ENCODE measurements at regions not wholly inside any gene's neighbourhood (a gene's known extent, or its start where the extent isn't known, plus 50 kb on each side); places are given as distances from the start of the nearest gene placed in this dataset.
"Not testable (repeated sequence)": the region's sequence is repeated elsewhere in the genome, so short reads cannot be mapped to it uniquely, and the experiment has no call there.

DNA sequence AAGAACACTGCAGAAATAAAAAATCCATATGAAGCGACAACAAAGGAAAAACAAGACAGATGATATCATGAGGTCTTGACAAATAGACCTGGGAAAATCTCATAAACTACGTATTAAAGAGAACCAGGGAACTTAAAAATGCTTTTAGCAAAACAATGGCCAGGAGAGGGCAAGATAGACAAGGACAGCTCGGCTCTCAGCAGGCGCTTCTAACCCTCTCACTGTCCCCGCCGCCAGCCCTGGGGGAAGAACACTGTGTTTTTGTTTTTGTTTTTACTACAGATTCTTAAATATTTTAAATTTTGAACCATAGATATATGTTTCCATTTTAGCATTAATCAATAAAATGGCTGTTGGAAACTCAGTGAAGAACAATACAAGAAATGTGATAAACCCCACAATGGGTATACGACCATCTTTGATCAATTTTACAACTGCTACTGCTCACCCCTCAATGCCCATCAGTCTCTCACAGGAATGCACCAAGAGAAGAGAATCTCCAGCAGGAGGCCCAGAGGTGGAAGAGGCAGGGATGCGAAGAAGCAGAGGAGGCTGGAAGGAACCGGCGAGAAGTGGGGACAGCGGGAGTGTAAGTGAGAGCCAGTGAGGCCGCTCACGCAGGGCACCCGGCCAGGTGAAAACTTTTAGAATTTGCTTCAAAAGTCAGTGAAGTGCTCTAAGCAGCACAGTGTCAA lies 98.0 kb downstream of the CHRFAM7A start:
- TF ChIP-seq, protein P1, sequence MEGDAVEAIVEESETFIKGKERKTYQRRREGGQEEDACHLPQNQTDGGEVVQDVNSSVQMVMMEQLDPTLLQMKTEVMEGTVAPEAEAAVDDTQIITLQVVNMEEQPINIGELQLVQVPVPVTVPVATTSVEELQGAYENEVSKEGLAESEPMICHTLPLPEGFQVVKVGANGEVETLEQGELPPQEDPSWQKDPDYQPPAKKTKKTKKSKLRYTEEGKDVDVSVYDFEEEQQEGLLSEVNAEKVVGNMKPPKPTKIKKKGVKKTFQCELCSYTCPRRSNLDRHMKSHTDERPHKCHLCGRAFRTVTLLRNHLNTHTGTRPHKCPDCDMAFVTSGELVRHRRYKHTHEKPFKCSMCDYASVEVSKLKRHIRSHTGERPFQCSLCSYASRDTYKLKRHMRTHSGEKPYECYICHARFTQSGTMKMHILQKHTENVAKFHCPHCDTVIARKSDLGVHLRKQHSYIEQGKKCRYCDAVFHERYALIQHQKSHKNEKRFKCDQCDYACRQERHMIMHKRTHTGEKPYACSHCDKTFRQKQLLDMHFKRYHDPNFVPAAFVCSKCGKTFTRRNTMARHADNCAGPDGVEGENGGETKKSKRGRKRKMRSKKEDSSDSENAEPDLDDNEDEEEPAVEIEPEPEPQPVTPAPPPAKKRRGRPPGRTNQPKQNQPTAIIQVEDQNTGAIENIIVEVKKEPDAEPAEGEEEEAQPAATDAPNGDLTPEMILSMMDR (IDR thresholded peaks at IDR 0.05; ENCODE audit: insufficient read depth, low read depth, low read length), result not testable (repeated sequence)
- TF ChIP-seq EZH2 (IDR thresholded peaks at IDR 0.05; ENCODE audit: insufficient read depth, low read length), result not testable (repeated sequence)
